Osteoblast (primary cell): ENCODE measurements at regions not wholly inside any gene's neighbourhood (a gene's known extent, or its start where the extent isn't known, plus 50 kb on each side); places are given as distances from the start of the nearest gene placed in this dataset.

Source experiments
- DNase-seq: peaks from one replicate; pipeline ENCODE4 v3.0.0; 2011; ENCODE audit warnings: low spot score, mixed read lengths; ENCODE audit not compliant: insufficient read length; ENCODE audit errors: missing footprints
- H2AFZ ChIP-seq: 2 replicates; pipeline ENCODE4 v1.6.0; 2011; ENCODE audit warnings: mild to moderate bottlenecking, low read length
- H3K27ac ChIP-seq: 2 replicates; pipeline ENCODE4 v1.5.1; 2011; ENCODE audit warnings: mild to moderate bottlenecking, low read depth, low read length, moderate library complexity
- H3K27me3 ChIP-seq: 2 replicates; pipeline ENCODE4 v1.6.0; 2012; ENCODE audit warnings: mild to moderate bottlenecking, control low read depth, inconsistent platforms, low read length, moderate library complexity; ENCODE audit not compliant: insufficient read depth
- H3K36me3 ChIP-seq: 2 replicates; pipeline ENCODE4 v1.5.1; 2011; ENCODE audit warnings: mild to moderate bottlenecking, low read length, control low read depth, moderate library complexity; ENCODE audit not compliant: insufficient read depth
- H3K4me1 ChIP-seq: 2 replicates; pipeline ENCODE4 v1.5.1; 2011; ENCODE audit warnings: mild to moderate bottlenecking, low read length, control low read depth, moderate library complexity; ENCODE audit not compliant: insufficient read depth
- H3K4me2 ChIP-seq: 2 replicates; pipeline ENCODE4 v1.6.0; 2011; ENCODE audit warnings: mild to moderate bottlenecking, low read length; ENCODE audit not compliant: insufficient read depth
- H3K4me3 ChIP-seq: fragments of 200-600 bp; sonication (generic); 3 replicates; pipeline ENCODE4 v1.5.1; 2012; ENCODE audit warnings: mild to moderate bottlenecking, low read length, inconsistent platforms; ENCODE audit not compliant: insufficient read depth
- H3K79me2 ChIP-seq: 2 replicates; pipeline ENCODE4 v1.6.0; 2012; ENCODE audit warnings: mild to moderate bottlenecking, low read length, control low read depth, inconsistent platforms; ENCODE audit not compliant: insufficient read depth
- H3K9me3 ChIP-seq: 2 replicates; pipeline ENCODE4 v1.5.1; 2011; ENCODE audit warnings: low read depth, low read length, control low read depth
- H4K20me1 ChIP-seq: 2 replicates; pipeline ENCODE4 v1.6.0; 2012; ENCODE audit warnings: mild to moderate bottlenecking, low read length, control low read depth; ENCODE audit not compliant: insufficient read depth
- CTCF ChIP-seq: IDR thresholded peaks from 2 replicates; pipeline ENCODE4 v1.5.1; 2011; ENCODE audit warnings: mild to moderate bottlenecking, low read depth, low read length, moderate library complexity; ENCODE audit errors: extremely low read depth

- Histone ChIP-seq H2AFZ (no peak overlapping the region), H3K79me2 (no peaks in the 10 kb centered on the region), H4K20me1 (no peaks in the 10 kb centered on the region), H3K36me3 (no peaks in the 10 kb centered on the region), H3K27me3 (peaks cover 10% of the 10 kb centered on the region), H3K4me3 (no peak overlapping the region), H3K9me3 (no peaks in the 10 kb centered on the region), H3K27ac (no peak overlapping the region), H3K4me2 (no peak overlapping the region), H3K4me1 (no peaks in the 10 kb centered on the region)
- TF ChIP-seq CTCF = no peak
- no peak for DNase-seq
Measured at GRCh38 chr13:97757807-97758206, 195.7 kb upstream of the IPO5 start.

DNA sequence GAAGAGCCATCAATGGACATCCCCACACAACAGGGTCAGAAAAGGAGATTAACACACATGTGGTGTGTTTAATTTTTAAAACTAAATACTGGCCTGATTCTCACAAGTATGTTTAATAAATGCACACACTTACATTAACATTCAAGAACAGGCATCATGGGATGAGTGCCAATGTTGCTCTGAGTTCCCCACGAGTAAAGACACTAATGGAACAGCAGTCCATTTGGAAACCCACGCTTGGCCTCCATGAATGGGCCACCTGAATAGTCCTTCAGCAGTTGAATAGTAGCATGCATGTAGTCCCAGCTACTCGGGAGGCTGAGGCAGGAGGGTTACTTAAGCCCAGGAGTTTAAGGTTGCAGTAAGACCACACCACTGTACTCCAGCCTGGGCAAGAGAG, 195.2 kb upstream of the IPO5 start:
- TF ChIP-seq CTCF = no peak
- Histone ChIP-seq H3K27ac (no peak overlapping the region), H3K9me3 (no peaks in the 10 kb centered on the region), H3K79me2 (no peaks in the 10 kb centered on the region), H3K4me3 (no peak overlapping the region), H3K4me1 (no peaks in the 10 kb centered on the region), H4K20me1 (no peaks in the 10 kb centered on the region), H2AFZ (no peak overlapping the region), H3K4me2 (no peak overlapping the region), H3K27me3 (peaks cover 10% of the 10 kb centered on the region), H3K36me3 (no peaks in the 10 kb centered on the region)
- DNase-seq = no peak

DNA sequence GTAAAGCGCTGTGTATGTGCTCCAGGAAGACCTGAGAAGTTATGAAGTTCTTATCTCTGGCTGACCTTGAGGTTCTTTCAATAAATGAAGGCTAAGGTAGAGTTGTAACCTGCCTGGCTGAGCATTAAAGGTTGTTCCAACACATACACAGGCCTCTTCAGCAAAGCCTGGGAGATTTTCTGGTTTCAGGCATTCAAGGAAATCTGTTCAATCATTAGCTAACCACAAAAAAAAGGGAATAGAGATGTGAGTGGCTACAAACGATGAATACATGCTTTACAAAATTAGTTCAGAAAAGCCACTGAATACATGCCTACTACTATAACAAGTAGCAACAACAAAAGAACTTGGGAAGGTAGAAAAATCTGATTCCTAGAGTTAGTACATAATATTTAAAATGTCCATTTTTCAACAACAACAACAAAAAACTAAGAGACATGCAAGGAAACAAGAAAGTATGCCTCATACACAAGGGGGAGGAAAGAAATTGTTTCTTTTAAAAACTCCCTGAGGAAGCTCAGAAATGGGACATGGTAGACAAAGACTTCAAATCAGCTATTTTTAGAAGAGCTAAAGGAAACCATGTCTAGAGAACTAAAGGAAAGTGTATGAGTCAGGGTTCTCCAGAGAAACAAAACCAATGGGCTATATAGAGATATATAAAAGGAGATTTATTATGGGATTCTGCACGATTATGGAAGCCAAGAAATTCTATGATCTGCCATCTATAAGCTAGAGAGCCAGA, 191.5 kb upstream of the IPO5 start:
- no peaks in the 10 kb centered on the region for H3K79me2 ChIP-seq
- no peaks in the 10 kb centered on the region for H3K4me1 ChIP-seq
- no peak for TF ChIP-seq CTCF
- no peaks in the 10 kb centered on the region for H3K9me3 ChIP-seq
- H3K4me2 ChIP-seq = no peak overlapping the region
- no peaks in the 10 kb centered on the region for H4K20me1 ChIP-seq
- no peak overlapping the region for H2AFZ ChIP-seq
- no peak overlapping the region for H3K4me3 ChIP-seq
- H3K27ac ChIP-seq = no peak overlapping the region
- DNase-seq = no peak
- H3K36me3 ChIP-seq = no peaks in the 10 kb centered on the region
- no peaks in the 10 kb centered on the region for H3K27me3 ChIP-seq

DNA sequence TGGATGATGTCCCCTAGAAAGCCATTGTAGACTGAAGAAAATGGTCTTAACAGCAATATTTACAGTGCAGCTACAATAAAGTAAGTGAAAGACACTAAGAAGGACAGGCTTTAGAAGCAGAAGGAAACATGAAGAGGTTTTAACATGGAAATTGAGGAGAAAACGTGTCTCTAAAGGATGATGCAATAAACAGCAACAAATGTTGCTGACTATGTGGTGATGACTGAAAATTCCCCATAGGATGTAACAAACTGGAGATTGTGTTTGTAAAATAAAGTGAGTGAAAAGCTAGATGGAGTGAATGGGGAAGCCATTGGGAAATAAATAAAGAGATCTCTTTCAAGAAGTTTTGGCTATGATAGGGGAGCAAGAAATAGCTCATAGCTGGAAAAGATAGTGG, 186.7 kb upstream of the IPO5 start:
- H3K4me2 ChIP-seq = no peak overlapping the region
- DNase-seq = no peak
- no peak overlapping the region for H2AFZ ChIP-seq
- H3K4me3 ChIP-seq = no peak overlapping the region
- TF ChIP-seq CTCF = no peak
- H3K9me3 ChIP-seq = no peaks in the 10 kb centered on the region
- H3K36me3 ChIP-seq = no peaks in the 10 kb centered on the region
- no peaks in the 10 kb centered on the region for H4K20me1 ChIP-seq
- H3K27ac ChIP-seq = no peak overlapping the region
- no peaks in the 10 kb centered on the region for H3K79me2 ChIP-seq
- H3K27me3 ChIP-seq = no peaks in the 10 kb centered on the region
- no peaks in the 10 kb centered on the region for H3K4me1 ChIP-seq
